Sigmoid colon (tissue), 4 donors: ENCODE measurements at regions not wholly inside any gene's neighbourhood (a gene's known extent, or its start where the extent isn't known, plus 50 kb on each side); places are given as distances from the start of the nearest gene placed in this dataset.

ENCODE experiments used
- EP300 ChIP-seq, 4 donors: sonication (generic); formaldehyde crosslinking; IDR thresholded peaks; one replicate each; pipeline ENCODE4 v1.6.1; 2017; ENCODE audit warnings: antibody characterized with exemption in 4 of 4
- POLR2AphosphoS5 ChIP-seq, 4 donors: sonication (generic); formaldehyde crosslinking; IDR thresholded peaks; one replicate each; pipeline ENCODE4 v1.6.1; 2017; ENCODE audit warnings: antibody characterized with exemption in 4 of 4
- TF ChIP-seq, protein P1 (sequence below), 4 experiments: fragments of 450-650 bp in 3 of 4; fragments of 200-600 bp in 1 of 4; IDR thresholded peaks; one replicate each; pipeline ENCODE4 v1.5.1; 2016 to 2019; ENCODE audit warnings: antibody characterized with exemption in 4 of 4, mild to moderate bottlenecking in 3 of 4, moderate library complexity in 2 of 4

DNA sequence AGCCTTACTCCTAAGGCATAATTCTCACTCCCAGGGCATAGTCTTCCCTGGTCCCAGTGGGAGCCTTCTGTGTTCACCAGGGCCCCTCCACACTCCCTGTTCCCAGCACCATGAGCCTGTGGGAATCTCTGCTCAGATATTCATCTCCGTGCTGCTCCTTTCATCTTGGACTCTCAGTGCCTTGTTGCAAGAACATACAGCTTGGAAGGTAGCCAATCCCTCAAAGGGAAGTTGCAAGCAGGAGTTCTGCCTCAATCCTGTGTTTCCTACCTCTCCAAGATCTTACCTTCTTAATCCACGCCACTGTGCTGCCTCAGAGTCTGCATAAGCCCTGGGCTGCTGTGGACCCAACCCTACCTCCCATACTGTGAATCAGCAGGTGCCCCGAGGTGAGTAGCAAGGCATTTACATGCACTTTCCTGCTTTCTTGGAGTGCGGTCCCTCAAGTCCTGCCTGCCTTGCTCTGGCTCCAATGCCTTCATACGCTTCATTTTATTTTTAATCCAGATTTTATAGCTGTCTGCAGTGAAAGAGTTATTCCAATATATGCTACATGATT lies 413.8 kb upstream of the RAB6C start:
- TF ChIP-seq POLR2AphosphoS5 (IDR thresholded peaks at IDR 0.05) (no peak), EP300 (IDR thresholded peaks at IDR 0.05) (no peak)
- TF ChIP-seq, protein P1, sequence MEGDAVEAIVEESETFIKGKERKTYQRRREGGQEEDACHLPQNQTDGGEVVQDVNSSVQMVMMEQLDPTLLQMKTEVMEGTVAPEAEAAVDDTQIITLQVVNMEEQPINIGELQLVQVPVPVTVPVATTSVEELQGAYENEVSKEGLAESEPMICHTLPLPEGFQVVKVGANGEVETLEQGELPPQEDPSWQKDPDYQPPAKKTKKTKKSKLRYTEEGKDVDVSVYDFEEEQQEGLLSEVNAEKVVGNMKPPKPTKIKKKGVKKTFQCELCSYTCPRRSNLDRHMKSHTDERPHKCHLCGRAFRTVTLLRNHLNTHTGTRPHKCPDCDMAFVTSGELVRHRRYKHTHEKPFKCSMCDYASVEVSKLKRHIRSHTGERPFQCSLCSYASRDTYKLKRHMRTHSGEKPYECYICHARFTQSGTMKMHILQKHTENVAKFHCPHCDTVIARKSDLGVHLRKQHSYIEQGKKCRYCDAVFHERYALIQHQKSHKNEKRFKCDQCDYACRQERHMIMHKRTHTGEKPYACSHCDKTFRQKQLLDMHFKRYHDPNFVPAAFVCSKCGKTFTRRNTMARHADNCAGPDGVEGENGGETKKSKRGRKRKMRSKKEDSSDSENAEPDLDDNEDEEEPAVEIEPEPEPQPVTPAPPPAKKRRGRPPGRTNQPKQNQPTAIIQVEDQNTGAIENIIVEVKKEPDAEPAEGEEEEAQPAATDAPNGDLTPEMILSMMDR (IDR thresholded peaks at IDR 0.05), result no peak
